Endodermal cell (in vitro differentiated cells): ENCODE measurements at regions not wholly inside any gene's neighbourhood (a gene's known extent, or its start where the extent isn't known, plus 50 kb on each side); places are given as distances from the start of the nearest gene placed in this dataset.

Experiments
- DNase-seq: peaks from one replicate; pipeline ENCODE4 v3.0.0-alpha.2; 2017
- H3K27ac ChIP-seq: 2 replicates; pipeline ENCODE4 v1.5.1; 2013; ENCODE audit warnings: mild to moderate bottlenecking, low read depth, low read length, moderate library complexity
- H3K27me3 ChIP-seq: 2 replicates; pipeline ENCODE4 v1.6.1; 2013; ENCODE audit warnings: mild to moderate bottlenecking, low read length, moderate library complexity; ENCODE audit not compliant: insufficient read depth, control insufficient read depth, poor library complexity, severe bottlenecking
- H3K36me3 ChIP-seq: 2 replicates; pipeline ENCODE4 v1.7.0; 2013; ENCODE audit warnings: mild to moderate bottlenecking, low read length, moderate library complexity; ENCODE audit not compliant: control insufficient read depth, insufficient read depth
- H3K4me1 ChIP-seq: one replicate; pipeline ENCODE4 v1.7.0; 2013; ENCODE audit warnings: low read length; ENCODE audit not compliant: control insufficient read depth, insufficient read depth
- H3K4me3 ChIP-seq: 2 replicates; pipeline ENCODE4 v1.5.1; 2013; ENCODE audit warnings: mild to moderate bottlenecking, low read length, moderate library complexity
- H3K9ac ChIP-seq: 2 replicates; pipeline ENCODE4 v1.6.1; 2013; ENCODE audit warnings: mild to moderate bottlenecking, low read length, moderate library complexity; ENCODE audit not compliant: poor library complexity, severe bottlenecking; ENCODE audit errors: extremely low read depth
- H3K9me3 ChIP-seq: 2 replicates; pipeline ENCODE4 v1.6.1; 2013; ENCODE audit warnings: mild to moderate bottlenecking, low read length, moderate library complexity; ENCODE audit not compliant: control insufficient read depth
- H3K27ac Mint-ChIP-seq: 2 replicates; pipeline ENCODE4 v1.8.0; 2020; ENCODE audit warnings: mixed read lengths
- H3K27me3 Mint-ChIP-seq: 2 replicates; pipeline ENCODE4 v1.8.0; 2021; ENCODE audit warnings: mild to moderate bottlenecking, mixed read lengths; ENCODE audit not compliant: insufficient read depth
- H3K36me3 Mint-ChIP-seq: 2 replicates; pipeline ENCODE4 v1.8.0; 2020; ENCODE audit warnings: low read depth, mixed read lengths
- H3K4me1 Mint-ChIP-seq: 2 replicates; pipeline ENCODE4 v1.8.0; 2020; ENCODE audit warnings: mixed read lengths
- H3K4me3 Mint-ChIP-seq: 2 replicates; pipeline ENCODE4 v1.8.0; 2020; ENCODE audit warnings: mild to moderate bottlenecking, moderate library complexity, mixed read lengths
- H3K9me3 Mint-ChIP-seq: 2 replicates; pipeline ENCODE4 v1.8.0; 2020; ENCODE audit warnings: mild to moderate bottlenecking, mixed read lengths
- WGBS, 2 experiments: methylation state at CpG; one replicate each; pipeline versions ENCODE4 v1.1.5 to v1.1.7; 2013; ENCODE audit warnings: missing lambda C conversion rate in 2 of 2, mixed read lengths in 1 of 2; ENCODE audit not compliant: insufficient coverage in 1 of 2, insufficient read length in 1 of 2; 5-methylcytosine and 5-hydroxymethylcytosine counted together
- TF ChIP-seq, protein P1 (sequence below): fragments of 200-600 bp; sonication (generic); conservative IDR thresholded peaks from 2 replicates; pipeline ENCODE4 v1.5.0; 2021; ENCODE audit warnings: antibody characterized with exemption, mild to moderate bottlenecking

- no peak overlapping the region for H3K27ac ChIP-seq
- H3K27ac Mint-ChIP-seq: peak overlapping the region; percentile 98
- no peaks in the 10 kb centered on the region for H3K9me3 Mint-ChIP-seq
- 3 to 4% methylated on average over 21 to 28 of the region's 28 CpGs for WGBS, 2 experiments
- H3K4me3 ChIP-seq: peak overlapping the region; percentile 86
- H3K36me3 ChIP-seq: no peaks in the 10 kb centered on the region
- no peaks in the 10 kb centered on the region for H3K4me1 ChIP-seq
- H3K9me3 ChIP-seq: no peaks in the 10 kb centered on the region
- peaks cover 11% of the 10 kb centered on the region for H3K27me3 Mint-ChIP-seq
- H3K9ac ChIP-seq: peak overlapping the region; percentile 45
- no peaks in the 10 kb centered on the region for H3K36me3 Mint-ChIP-seq
- TF ChIP-seq, protein P1, sequence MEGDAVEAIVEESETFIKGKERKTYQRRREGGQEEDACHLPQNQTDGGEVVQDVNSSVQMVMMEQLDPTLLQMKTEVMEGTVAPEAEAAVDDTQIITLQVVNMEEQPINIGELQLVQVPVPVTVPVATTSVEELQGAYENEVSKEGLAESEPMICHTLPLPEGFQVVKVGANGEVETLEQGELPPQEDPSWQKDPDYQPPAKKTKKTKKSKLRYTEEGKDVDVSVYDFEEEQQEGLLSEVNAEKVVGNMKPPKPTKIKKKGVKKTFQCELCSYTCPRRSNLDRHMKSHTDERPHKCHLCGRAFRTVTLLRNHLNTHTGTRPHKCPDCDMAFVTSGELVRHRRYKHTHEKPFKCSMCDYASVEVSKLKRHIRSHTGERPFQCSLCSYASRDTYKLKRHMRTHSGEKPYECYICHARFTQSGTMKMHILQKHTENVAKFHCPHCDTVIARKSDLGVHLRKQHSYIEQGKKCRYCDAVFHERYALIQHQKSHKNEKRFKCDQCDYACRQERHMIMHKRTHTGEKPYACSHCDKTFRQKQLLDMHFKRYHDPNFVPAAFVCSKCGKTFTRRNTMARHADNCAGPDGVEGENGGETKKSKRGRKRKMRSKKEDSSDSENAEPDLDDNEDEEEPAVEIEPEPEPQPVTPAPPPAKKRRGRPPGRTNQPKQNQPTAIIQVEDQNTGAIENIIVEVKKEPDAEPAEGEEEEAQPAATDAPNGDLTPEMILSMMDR: no peak
- H3K4me3 Mint-ChIP-seq: peak overlapping the region; percentile 96
- H3K4me1 Mint-ChIP-seq: peaks cover 12% of the 10 kb centered on the region
- peak; percentile 91 for DNase-seq
- no peaks in the 10 kb centered on the region for H3K27me3 ChIP-seq
Observed at GRCh38 chr13:50082426-50083281, 67.4 kb downstream of the KCNRG start.

GRCh38 chr13:50085063-50085462 is 69.8 kb downstream of the KCNRG start:
- DNase-seq: no peak
- 19% methylated on average over 4 of the region's 4 CpGs; no CpG with 5 or more reads in 1 of the 2 experiments for WGBS, 2 experiments
- H3K4me1 Mint-ChIP-seq: peaks cover 4% of the 10 kb centered on the region

GRCh38 chr13:50089633-50090032 is 74.4 kb downstream of the KCNRG start:
- Histone ChIP-seq H3K27ac (no peak overlapping the region), H3K36me3 (no peaks in the 10 kb centered on the region), H3K4me1 (no peaks in the 10 kb centered on the region), H3K9me3 (no peaks in the 10 kb centered on the region), H3K9ac (no peak overlapping the region), H3K4me3 (no peak overlapping the region), H3K27me3 (no peaks in the 10 kb centered on the region)
- Mint-ChIP-seq H3K27me3 (no peaks in the 10 kb centered on the region), H3K27ac (no peak overlapping the region), H3K36me3 (no peaks in the 10 kb centered on the region), H3K9me3 (no peaks in the 10 kb centered on the region), H3K4me1 (peaks cover 4% of the 10 kb centered on the region), H3K4me3 (no peak overlapping the region)
- no peak for DNase-seq
- no CpG with 5 or more reads among the region's 1 CpG for WGBS, 2 experiments
- TF ChIP-seq, protein P1: no peak

More at GRCh38 chr13:50085063-50085462, 69.8 kb downstream of the KCNRG start:
- no peak overlapping the region for H3K27ac ChIP-seq
- no peak overlapping the region for H3K4me3 Mint-ChIP-seq
- peaks cover 6% of the 10 kb centered on the region for H3K27me3 Mint-ChIP-seq
- TF ChIP-seq, protein P1: peak; percentile 80
- H3K4me1 ChIP-seq: no peaks in the 10 kb centered on the region
- H3K27me3 ChIP-seq: no peaks in the 10 kb centered on the region
- no peak overlapping the region for H3K27ac Mint-ChIP-seq
- H3K9me3 ChIP-seq: no peaks in the 10 kb centered on the region
- H3K9me3 Mint-ChIP-seq: no peaks in the 10 kb centered on the region
- H3K4me3 ChIP-seq: no peak overlapping the region
- no peaks in the 10 kb centered on the region for H3K36me3 Mint-ChIP-seq
- no peak overlapping the region for H3K9ac ChIP-seq
- H3K36me3 ChIP-seq: no peaks in the 10 kb centered on the region
